HG03378 (cell line): ENCODE measurements at regions not wholly inside any gene's neighbourhood (a gene's known extent, or its start where the extent isn't known, plus 50 kb on each side); places are given as distances from the start of the nearest gene placed in this dataset.

Experiments used
- ATAC-seq: cut with Tn5 transposase; IDR thresholded peaks from one replicate; pipeline ENCODE4 v1.9.1; 2021; ENCODE audit warnings: mild to moderate bottlenecking, moderate library complexity; ENCODE audit not compliant: unreplicated experiment

DNA sequence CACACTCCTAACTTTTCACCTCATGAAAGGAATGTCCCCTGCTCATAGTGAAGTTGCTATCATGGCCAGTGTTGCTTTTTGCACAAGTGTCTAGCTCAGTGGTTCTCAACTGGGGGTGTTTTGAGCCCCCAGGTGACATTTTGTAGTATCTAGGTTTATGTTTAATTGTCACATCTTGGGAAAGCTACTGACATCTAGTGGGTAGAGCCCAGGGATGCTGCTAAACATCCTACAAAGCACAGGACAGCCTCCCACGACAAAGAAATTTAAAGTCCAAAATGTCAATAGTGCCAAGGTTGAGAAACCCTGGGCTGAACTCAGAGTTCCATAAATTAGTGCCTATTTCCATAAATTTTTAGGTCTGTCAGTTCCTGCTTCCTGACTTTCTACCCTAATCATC is 70.7 kb upstream of the HCCS start:
- ATAC-seq, result no peak

DNA sequence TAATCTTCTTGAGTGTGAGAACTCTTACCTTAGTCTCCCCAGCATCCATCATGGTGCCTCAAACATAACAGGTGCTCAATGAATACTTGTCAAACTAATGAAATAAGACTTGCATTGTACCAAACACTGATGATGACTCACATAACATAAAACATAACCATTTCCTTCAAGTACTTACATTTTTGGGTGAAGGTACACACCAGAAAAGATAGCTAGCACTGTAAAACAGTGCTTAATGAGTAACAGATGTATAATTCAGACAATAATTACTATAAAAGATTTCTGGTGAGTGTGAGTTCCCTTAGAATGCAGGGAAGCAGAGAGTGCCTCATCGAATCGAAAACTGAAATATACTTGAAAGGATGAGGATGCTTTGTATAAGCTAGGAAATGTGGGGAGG is 70.1 kb upstream of the HCCS start:
- no peak for ATAC-seq

DNA sequence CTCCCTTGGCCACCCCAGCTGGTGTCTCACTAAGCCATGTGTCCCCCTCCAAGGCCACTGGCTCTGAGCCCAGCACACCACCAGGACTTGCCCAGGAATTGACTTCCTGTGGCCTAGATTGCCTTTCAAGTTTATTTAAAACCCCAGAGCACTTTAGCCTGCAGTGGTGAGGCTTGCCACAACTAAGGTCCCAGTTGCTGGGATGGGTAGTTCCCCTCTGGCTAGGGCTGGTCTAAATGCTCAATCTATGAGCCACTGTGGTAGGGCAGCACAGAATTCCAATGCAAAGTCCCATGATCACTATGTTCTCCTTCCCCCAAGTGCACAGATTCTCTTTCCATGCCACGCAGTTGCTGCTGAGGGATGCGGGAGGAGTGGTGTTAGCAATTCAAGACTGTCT is 61.1 kb upstream of the HCCS start:
- ATAC-seq, result no peak

DNA sequence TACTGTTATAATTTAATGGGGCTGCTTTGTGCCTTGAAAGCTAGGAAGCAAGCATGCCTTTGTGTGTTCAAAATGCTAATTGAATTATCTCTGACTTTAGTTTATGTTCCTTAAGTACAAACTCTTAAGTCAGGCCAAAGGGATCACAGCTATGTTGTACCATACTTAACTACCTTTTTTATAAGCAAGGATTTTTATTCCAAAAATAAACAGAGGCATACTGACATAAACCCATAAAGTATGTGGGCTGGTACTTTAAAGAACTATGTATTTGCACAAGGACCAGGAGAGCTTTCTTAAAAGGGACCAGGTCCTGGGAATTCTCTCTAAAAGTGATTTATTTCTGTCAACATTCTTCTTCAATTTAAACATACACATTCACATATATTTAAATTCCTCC is 57.8 kb upstream of the HCCS start:
- no peak for ATAC-seq

DNA sequence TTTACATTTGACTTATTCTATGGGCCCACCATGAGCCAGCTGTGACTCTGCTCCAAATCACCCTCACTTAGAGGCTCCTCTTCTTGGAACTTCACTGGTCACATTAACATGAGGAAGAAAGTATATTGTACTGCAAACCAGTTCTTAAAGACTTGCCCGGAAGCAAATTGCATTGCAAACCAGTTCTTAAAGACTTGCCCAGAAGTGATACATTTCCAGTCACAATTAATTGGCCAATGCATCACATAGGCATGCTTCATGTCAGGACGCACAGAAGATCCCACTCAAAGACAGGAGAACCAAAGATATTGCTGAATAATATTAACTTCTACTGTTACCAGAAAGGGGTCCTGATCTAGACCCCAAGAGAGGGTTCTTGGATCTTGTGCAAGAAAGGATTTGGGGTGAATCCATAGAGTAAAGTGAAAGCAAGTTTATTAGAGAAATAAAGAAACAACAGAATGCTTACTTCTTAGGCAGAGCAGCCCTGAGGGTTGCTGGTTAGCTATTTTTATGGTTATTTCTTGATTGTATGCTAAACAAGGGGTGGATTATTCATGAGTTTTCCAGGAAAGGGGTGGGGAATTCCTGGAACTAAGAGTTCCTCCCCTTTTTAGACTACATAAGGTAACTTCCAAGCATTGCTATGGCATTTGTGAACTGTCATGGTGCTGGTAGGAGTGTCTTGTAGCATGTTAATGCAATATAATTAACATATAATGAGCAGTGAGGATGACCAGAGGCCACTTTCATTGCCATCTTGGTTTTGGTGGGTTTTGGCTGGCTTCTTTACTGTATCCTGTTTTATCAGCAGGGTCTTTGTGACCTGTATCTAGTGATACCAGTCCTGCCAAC is 54.6 kb upstream of the HCCS start:
- no peak for ATAC-seq

DNA sequence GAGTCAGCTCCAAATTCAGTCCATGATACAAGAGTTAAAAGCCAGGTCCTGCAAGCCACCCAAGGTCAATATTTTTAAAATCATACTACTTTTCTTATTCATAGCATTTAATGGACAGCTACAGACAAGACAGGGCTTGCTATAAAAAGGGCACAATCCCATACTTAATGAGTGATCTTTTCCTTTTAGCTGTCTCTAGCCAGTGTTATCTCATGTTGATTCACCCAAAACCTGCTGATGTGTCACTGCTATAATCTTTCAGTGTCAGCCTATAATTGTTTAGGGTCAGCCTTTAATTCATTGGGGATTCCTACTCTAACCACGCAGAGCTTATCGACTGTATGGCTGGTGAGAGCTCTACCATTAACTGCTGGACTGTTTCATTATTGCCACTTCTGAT is 51.2 kb upstream of the HCCS start:
- no peak for ATAC-seq
